Liver (tissue), 8 donors: ENCODE measurements at regions not wholly inside any gene's neighbourhood (a gene's known extent, or its start where the extent isn't known, plus 50 kb on each side); places are given as distances from the start of the nearest gene placed in this dataset.

Experiments
- DNase-seq: peaks from one replicate; pipeline ENCODE4 v3.0.0-alpha.2; 2017; ENCODE audit warnings: low spot score
- H3K27ac ChIP-seq, 2 donors: one replicate each; pipeline ENCODE4 v1.7.0; 2013; ENCODE audit warnings: inconsistent platforms in 2 of 2, low read length in 2 of 2, control low read depth in 1 of 2, low read depth in 1 of 2, mild to moderate bottlenecking in 1 of 2
- H3K27me3 ChIP-seq, 4 donors: one replicate each; pipeline versions ENCODE4 v1.6.1 to v1.7.0; 2013; ENCODE audit warnings: low read length in 3 of 4, inconsistent platforms in 1 of 4, mild to moderate bottlenecking in 1 of 4, moderate library complexity in 1 of 4; ENCODE audit not compliant: control insufficient read depth in 4 of 4, insufficient read depth in 4 of 4
- H3K36me3 ChIP-seq, 4 donors: one replicate each; pipeline versions ENCODE4 v1.6.1 to v1.7.0; 2013; ENCODE audit warnings: low read length in 3 of 4, mild to moderate bottlenecking in 3 of 4, low read depth in 1 of 4, moderate library complexity in 1 of 4; ENCODE audit not compliant: control insufficient read depth in 4 of 4, insufficient read depth in 3 of 4
- H3K4me1 ChIP-seq, 4 donors: one replicate each; pipeline versions ENCODE4 v1.6.1 to v1.7.0; 2013; ENCODE audit warnings: low read length in 3 of 4, mild to moderate bottlenecking in 3 of 4, moderate library complexity in 1 of 4; ENCODE audit not compliant: control insufficient read depth in 4 of 4, insufficient read depth in 4 of 4
- H3K4me3 ChIP-seq, 3 donors: one replicate each; pipeline versions ENCODE4 v1.6.1 to v1.7.0; 2013; ENCODE audit warnings: low read length in 3 of 3, control low read depth in 1 of 3, low read depth in 1 of 3, mild to moderate bottlenecking in 1 of 3
- H3K9ac ChIP-seq, 2 donors: one replicate each; pipeline ENCODE4 v1.7.0; 2013; ENCODE audit warnings: low read length in 2 of 2, mild to moderate bottlenecking in 2 of 2, moderate library complexity in 2 of 2, control low read depth in 1 of 2, low read depth in 1 of 2
- H3K9me3 ChIP-seq, 4 donors: one replicate each; pipeline versions ENCODE4 v1.6.1 to v1.7.0; 2013; ENCODE audit warnings: low read length in 3 of 4; ENCODE audit not compliant: control insufficient read depth in 4 of 4
- EGR1 ChIP-seq, 2 donors: IDR thresholded peaks; 2 replicates each; pipeline ENCODE4 v1.6.1; 2016 to 2018; ENCODE audit warnings: antibody characterized with exemption in 2 of 2, low read depth in 2 of 2
- FOXA1 ChIP-seq: IDR thresholded peaks from 2 replicates; pipeline ENCODE4 v1.6.1; 2016; ENCODE audit warnings: antibody characterized with exemption
- FOXA2 ChIP-seq: IDR thresholded peaks from 2 replicates; pipeline ENCODE4 v1.6.1; 2016; ENCODE audit warnings: antibody characterized with exemption
- GABPA ChIP-seq, 2 donors: IDR thresholded peaks in 1 of 2; conservative IDR thresholded peaks in 1 of 2; 2 replicates each; pipeline ENCODE4 v1.6.1; 2016; ENCODE audit warnings: antibody characterized with exemption in 2 of 2, mild to moderate bottlenecking in 1 of 2, moderate library complexity in 1 of 2
- HNF4G ChIP-seq: IDR thresholded peaks from 2 replicates; pipeline ENCODE4 v1.6.1; 2016; ENCODE audit warnings: antibody characterized with exemption
- JUND ChIP-seq, 2 donors: IDR thresholded peaks; 2 replicates each; pipeline ENCODE4 v1.6.1; 2016; ENCODE audit warnings: antibody characterized with exemption in 2 of 2
- NR2F2 ChIP-seq: IDR thresholded peaks from 2 replicates; pipeline ENCODE4 v1.6.1; 2016; ENCODE audit warnings: antibody characterized with exemption
- RAD21 ChIP-seq, 2 donors: IDR thresholded peaks; 2 replicates each; pipeline ENCODE4 v1.6.1; 2016; ENCODE audit warnings: antibody characterized with exemption in 2 of 2, mild to moderate bottlenecking in 2 of 2
- RXRA ChIP-seq, 2 donors: IDR thresholded peaks; 2 replicates each; pipeline ENCODE4 v1.6.1; 2017 to 2018; ENCODE audit warnings: antibody characterized with exemption in 2 of 2, mild to moderate bottlenecking in 1 of 2
- SP1 ChIP-seq: IDR thresholded peaks from 2 replicates; pipeline ENCODE4 v1.6.1; 2018; ENCODE audit warnings: antibody characterized with exemption, mild to moderate bottlenecking
- TAF1 ChIP-seq: conservative IDR thresholded peaks from 2 replicates; pipeline ENCODE4 v1.6.1; 2016; ENCODE audit warnings: antibody characterized with exemption, mild to moderate bottlenecking
- YY1 ChIP-seq: IDR thresholded peaks from 2 replicates; pipeline ENCODE4 v1.6.1; 2016; ENCODE audit warnings: antibody characterized with exemption, mild to moderate bottlenecking
- WGBS: extraction: QIAGEN DNeasy Blood & Tissue Kit; methylation state at CpG from one replicate; pipeline ENCODE4 v1.1.7; 2013; 5-methylcytosine and 5-hydroxymethylcytosine counted together
- TF ChIP-seq, protein P1 (sequence below): fragments of 150-350 bp; IDR thresholded peaks from 2 replicates; pipeline ENCODE4 v1.5.1; 2017; ENCODE audit warnings: improper control_type of control experiment, low read depth, low read length; ENCODE audit not compliant: missing input control
- TF ChIP-seq, protein P2 (sequence below): IDR thresholded peaks from 2 replicates; pipeline ENCODE4 v1.6.1; 2016; ENCODE audit warnings: antibody characterized with exemption
- TF ChIP-seq, protein P3 (sequence below): IDR thresholded peaks from 2 replicates; pipeline ENCODE4 v1.6.1; 2016; ENCODE audit warnings: antibody characterized with exemption
- TF ChIP-seq, protein P4 (sequence below): IDR thresholded peaks from 2 replicates; pipeline ENCODE4 v1.6.1; 2016; ENCODE audit warnings: antibody characterized with exemption, mild to moderate bottlenecking
- TF ChIP-seq, protein P5 (sequence below): IDR thresholded peaks from 2 replicates; pipeline ENCODE4 v1.6.1; 2016; ENCODE audit warnings: antibody characterized with exemption
- donor health status: healthy.
- donor health status: healthy.
- donor health status: healthy.
- donor health status: healthy.
- donor health status: healthy.

DNA sequence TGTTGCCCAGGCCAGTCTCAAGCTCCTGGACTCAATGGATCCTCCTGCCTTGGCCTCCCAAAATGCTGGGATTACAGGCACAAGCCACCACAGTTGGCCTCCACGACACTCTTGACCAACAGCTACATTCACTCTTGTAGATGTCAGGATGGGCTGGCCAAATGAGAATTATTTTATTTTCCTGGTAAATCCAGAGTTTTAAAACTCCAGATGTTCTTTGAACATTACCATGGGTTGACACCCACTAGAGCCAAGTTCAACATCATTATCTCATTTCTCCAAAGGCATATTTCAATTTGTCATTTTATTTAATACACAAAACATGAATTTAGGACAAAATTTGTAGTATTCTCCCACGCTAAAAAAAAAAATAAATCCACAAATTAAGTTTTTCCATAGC lies 56.5 kb upstream of the FOXN3 start:
- Histone ChIP-seq H3K4me3 (no peak overlapping the region), H3K36me3 (no peaks in the 10 kb centered on the region), H3K9me3 (no peaks in the 10 kb centered on the region), H3K27ac (no peak overlapping the region), H3K27me3 (no peaks in the 10 kb centered on the region), H3K9ac (no peak overlapping the region), H3K4me1 (peaks cover 0 to 11% (median 5%) of the 10 kb centered on the region in 4 donors)
- DNase-seq = no peak
- no peak for TF ChIP-seq HNF4G
- no peak for TF ChIP-seq EGR1 (IDR thresholded peaks at IDR 0.05; ENCODE audit: low read depth in 2 of 2)
- no peak for TF ChIP-seq TAF1
- TF ChIP-seq RXRA (IDR thresholded peaks at IDR 0.05) = no peak
- TF ChIP-seq, protein P1, sequence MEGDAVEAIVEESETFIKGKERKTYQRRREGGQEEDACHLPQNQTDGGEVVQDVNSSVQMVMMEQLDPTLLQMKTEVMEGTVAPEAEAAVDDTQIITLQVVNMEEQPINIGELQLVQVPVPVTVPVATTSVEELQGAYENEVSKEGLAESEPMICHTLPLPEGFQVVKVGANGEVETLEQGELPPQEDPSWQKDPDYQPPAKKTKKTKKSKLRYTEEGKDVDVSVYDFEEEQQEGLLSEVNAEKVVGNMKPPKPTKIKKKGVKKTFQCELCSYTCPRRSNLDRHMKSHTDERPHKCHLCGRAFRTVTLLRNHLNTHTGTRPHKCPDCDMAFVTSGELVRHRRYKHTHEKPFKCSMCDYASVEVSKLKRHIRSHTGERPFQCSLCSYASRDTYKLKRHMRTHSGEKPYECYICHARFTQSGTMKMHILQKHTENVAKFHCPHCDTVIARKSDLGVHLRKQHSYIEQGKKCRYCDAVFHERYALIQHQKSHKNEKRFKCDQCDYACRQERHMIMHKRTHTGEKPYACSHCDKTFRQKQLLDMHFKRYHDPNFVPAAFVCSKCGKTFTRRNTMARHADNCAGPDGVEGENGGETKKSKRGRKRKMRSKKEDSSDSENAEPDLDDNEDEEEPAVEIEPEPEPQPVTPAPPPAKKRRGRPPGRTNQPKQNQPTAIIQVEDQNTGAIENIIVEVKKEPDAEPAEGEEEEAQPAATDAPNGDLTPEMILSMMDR = no peak
- no peak for TF ChIP-seq SP1
- TF ChIP-seq FOXA1 = no peak
- TF ChIP-seq, protein P2, sequence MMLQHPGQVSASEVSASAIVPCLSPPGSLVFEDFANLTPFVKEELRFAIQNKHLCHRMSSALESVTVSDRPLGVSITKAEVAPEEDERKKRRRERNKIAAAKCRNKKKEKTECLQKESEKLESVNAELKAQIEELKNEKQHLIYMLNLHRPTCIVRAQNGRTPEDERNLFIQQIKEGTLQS = no peak
- 93% methylated on average over 2 of the region's 2 CpGs for WGBS

DNA sequence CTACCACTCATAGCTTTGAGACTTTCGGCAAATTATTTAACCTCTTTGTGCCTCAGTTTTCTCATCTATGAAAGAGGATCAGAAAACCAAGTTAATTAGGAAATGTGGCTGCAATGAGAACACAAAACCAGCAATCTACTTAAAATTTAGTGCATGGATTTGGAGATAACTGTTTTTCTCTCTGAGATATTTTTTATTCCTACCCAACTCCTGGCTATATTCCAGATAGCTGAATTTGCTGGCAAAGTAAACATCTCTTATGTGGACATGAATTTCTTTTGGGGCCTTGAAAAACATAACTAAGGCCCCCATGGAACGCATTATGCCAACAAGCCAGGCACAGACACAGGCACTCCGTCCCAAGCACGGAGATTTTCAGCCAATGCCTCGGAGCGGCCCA lies 53.4 kb upstream of the FOXN3 start:
- DNase-seq = no peak
- no peak overlapping the region for H3K4me3 ChIP-seq
- no peak overlapping the region for H3K9ac ChIP-seq
- TF ChIP-seq FOXA2 = no peak
- TF ChIP-seq FOXA1 = no peak
- no peak for TF ChIP-seq RAD21 (IDR thresholded peaks at IDR 0.05)
- no peak for TF ChIP-seq GABPA (IDR thresholded peaks at IDR 0.05 in 1 of 2, conservative IDR thresholded peaks at IDR 0.05 in 1 of 2)
- no peak for TF ChIP-seq YY1
- no peak for TF ChIP-seq SP1
- TF ChIP-seq TAF1 = no peak
- TF ChIP-seq NR2F2 = no peak
- TF ChIP-seq RXRA (IDR thresholded peaks at IDR 0.05) = no peak
- TF ChIP-seq JUND (IDR thresholded peaks at IDR 0.05) = no peak
- TF ChIP-seq, protein P3, sequence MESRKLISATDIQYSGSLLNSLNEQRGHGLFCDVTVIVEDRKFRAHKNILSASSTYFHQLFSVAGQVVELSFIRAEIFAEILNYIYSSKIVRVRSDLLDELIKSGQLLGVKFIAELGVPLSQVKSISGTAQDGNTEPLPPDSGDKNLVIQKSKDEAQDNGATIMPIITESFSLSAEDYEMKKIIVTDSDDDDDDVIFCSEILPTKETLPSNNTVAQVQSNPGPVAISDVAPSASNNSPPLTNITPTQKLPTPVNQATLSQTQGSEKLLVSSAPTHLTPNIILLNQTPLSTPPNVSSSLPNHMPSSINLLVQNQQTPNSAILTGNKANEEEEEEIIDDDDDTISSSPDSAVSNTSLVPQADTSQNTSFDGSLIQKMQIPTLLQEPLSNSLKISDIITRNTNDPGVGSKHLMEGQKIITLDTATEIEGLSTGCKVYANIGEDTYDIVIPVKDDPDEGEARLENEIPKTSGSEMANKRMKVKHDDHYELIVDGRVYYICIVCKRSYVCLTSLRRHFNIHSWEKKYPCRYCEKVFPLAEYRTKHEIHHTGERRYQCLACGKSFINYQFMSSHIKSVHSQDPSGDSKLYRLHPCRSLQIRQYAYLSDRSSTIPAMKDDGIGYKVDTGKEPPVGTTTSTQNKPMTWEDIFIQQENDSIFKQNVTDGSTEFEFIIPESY = no peak
- TF ChIP-seq, protein P4, sequence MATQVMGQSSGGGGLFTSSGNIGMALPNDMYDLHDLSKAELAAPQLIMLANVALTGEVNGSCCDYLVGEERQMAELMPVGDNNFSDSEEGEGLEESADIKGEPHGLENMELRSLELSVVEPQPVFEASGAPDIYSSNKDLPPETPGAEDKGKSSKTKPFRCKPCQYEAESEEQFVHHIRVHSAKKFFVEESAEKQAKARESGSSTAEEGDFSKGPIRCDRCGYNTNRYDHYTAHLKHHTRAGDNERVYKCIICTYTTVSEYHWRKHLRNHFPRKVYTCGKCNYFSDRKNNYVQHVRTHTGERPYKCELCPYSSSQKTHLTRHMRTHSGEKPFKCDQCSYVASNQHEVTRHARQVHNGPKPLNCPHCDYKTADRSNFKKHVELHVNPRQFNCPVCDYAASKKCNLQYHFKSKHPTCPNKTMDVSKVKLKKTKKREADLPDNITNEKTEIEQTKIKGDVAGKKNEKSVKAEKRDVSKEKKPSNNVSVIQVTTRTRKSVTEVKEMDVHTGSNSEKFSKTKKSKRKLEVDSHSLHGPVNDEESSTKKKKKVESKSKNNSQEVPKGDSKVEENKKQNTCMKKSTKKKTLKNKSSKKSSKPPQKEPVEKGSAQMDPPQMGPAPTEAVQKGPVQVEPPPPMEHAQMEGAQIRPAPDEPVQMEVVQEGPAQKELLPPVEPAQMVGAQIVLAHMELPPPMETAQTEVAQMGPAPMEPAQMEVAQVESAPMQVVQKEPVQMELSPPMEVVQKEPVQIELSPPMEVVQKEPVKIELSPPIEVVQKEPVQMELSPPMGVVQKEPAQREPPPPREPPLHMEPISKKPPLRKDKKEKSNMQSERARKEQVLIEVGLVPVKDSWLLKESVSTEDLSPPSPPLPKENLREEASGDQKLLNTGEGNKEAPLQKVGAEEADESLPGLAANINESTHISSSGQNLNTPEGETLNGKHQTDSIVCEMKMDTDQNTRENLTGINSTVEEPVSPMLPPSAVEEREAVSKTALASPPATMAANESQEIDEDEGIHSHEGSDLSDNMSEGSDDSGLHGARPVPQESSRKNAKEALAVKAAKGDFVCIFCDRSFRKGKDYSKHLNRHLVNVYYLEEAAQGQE = no peak
- no peak for TF ChIP-seq EGR1 (IDR thresholded peaks at IDR 0.05; ENCODE audit: low read depth in 2 of 2)
- TF ChIP-seq, protein P5, sequence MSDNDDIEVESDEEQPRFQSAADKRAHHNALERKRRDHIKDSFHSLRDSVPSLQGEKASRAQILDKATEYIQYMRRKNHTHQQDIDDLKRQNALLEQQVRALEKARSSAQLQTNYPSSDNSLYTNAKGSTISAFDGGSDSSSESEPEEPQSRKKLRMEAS = no peak
- H3K27ac ChIP-seq = no peak overlapping the region
- WGBS = 98% methylated on average over 6 of the region's 6 CpGs
- H3K36me3 ChIP-seq = peaks cover 0 to 2% (median 0%) of the 10 kb centered on the region in 4 donors
- H3K9me3 ChIP-seq = no peaks in the 10 kb centered on the region
- H3K4me1 ChIP-seq = peaks cover 0 to 11% (median 5%) of the 10 kb centered on the region in 4 donors
- no peaks in the 10 kb centered on the region for H3K27me3 ChIP-seq
